ENCODE measurements at regions not wholly inside any gene's neighbourhood (a gene's known extent, or its start where the extent isn't known, plus 50 kb on each side); places are given as distances from the start of the nearest gene placed in this dataset.

DNA sequence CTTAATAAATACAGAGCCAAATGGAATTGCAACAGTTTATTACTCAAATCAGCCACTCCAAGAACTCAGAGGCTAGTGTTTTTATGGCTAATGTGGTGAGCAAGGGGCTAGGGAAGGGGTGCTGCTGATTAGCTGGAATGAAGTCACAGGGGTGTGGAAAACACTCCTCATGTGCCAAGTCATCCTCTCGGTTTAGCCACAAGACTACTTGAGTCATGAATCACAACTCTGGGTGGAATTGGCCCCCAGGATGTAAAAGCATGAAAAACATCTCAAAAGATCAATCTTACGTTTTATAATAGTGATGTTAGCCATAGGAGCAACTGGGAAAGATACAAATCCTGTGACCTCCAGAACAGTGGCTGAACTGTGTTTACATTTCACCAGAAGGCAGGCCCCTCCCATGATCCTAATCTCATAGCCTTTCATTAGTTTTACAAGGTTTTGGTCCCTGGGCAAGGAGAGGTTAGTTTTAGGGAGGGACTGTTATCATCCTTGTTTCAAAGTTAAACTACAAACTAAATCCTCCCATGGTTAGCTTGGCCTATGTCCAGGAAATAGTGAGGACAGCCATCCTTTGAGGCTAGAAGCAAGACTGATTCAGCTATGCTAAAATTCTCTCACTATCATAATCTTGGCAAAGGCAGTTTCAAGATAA is 2020.1 kb upstream of the PCDH20 start:
- TF ChIP-seq YY1 (IDR thresholded peaks at IDR 0.05; ENCODE audit: insufficient read depth, insufficient read length): no peak
- no peak for TF ChIP-seq SUZ12 (IDR thresholded peaks at IDR 0.05; ENCODE audit: extremely low read depth, insufficient read depth, insufficient read length)
- TF ChIP-seq ZNF274 (IDR thresholded peaks at IDR 0.05; ENCODE audit: low read depth, low read length): no peak
